HepG2 (cell line): ENCODE measurements at regions not wholly inside any gene's neighbourhood (a gene's known extent, or its start where the extent isn't known, plus 50 kb on each side); places are given as distances from the start of the nearest gene placed in this dataset.

Experiments
- ATRX ChIP-seq: sonication (generic); formaldehyde crosslinking; IDR thresholded peaks from 2 replicates; pipeline ENCODE4 v1.4.0; 2020; ENCODE audit warnings: missing genetic modification reagents, borderline replicate concordance
- ESRRA ChIP-seq: sonication (generic); formaldehyde crosslinking; IDR thresholded peaks from 2 replicates; pipeline ENCODE4 v1.5.1; 2020; ENCODE audit warnings: mild to moderate bottlenecking, low read depth, missing genetic modification reagents
- HNF4A ChIP-seq: sonication (generic); formaldehyde crosslinking; IDR thresholded peaks from 2 replicates; pipeline ENCODE4 v1.4.0; 2020; ENCODE audit warnings: missing genetic modification reagents
- KLF12 ChIP-seq: sonication (generic); formaldehyde crosslinking; IDR thresholded peaks from 2 replicates; pipeline ENCODE4 v1.4.0; 2020; ENCODE audit warnings: missing genetic modification reagents, borderline replicate concordance
- SRF ChIP-seq: IDR thresholded peaks from 2 replicates; pipeline ENCODE4 v1.6.1; 2011; ENCODE audit warnings: mild to moderate bottlenecking, low read depth, low read length, moderate library complexity
- TGIF2 ChIP-seq: IDR thresholded peaks from 2 replicates; pipeline ENCODE4 v1.6.1; 2016; ENCODE audit warnings: control low read depth, missing compliant biosample characterization
- ZNF160 ChIP-seq: sonication (generic); formaldehyde crosslinking; IDR thresholded peaks from 2 replicates; pipeline ENCODE4 v1.8.0; 2022; ENCODE audit warnings: mild to moderate bottlenecking, inconsistent platforms, missing genetic modification reagents
- ZNF343 ChIP-seq: sonication (generic); formaldehyde crosslinking; IDR thresholded peaks from 2 replicates; pipeline ENCODE4 v1.4.0; 2020; ENCODE audit warnings: mild to moderate bottlenecking, missing genetic modification reagents
- TF ChIP-seq, protein P1 (sequence below): sonication (generic); formaldehyde crosslinking; IDR thresholded peaks from 2 replicates; pipeline ENCODE4 v1.4.0; 2020; ENCODE audit warnings: mild to moderate bottlenecking, missing genetic modification reagents
- TF ChIP-seq, protein P2 (sequence below): sonication (generic); formaldehyde crosslinking; IDR thresholded peaks from 2 replicates; pipeline ENCODE4 v1.9.0; 2022; ENCODE audit warnings: low read depth, missing genetic modification reagents
- TF ChIP-seq, protein P3 (sequence below): sonication (generic); formaldehyde crosslinking; IDR thresholded peaks from 2 replicates; pipeline ENCODE4 v1.8.1; 2023; ENCODE audit warnings: mild to moderate bottlenecking, moderate library complexity, missing genetic modification reagents
- TF ChIP-seq, protein P4 (sequence below): sonication (generic); formaldehyde crosslinking; IDR thresholded peaks from 2 replicates; pipeline ENCODE4 v1.5.0; 2020; ENCODE audit warnings: missing genetic modification reagents
- TF ChIP-seq, protein P5 (sequence below): sonication (generic); formaldehyde crosslinking; IDR thresholded peaks from 2 replicates; pipeline ENCODE4 v1.5.0; 2020; ENCODE audit warnings: missing genetic modification reagents, mild to moderate bottlenecking, borderline replicate concordance

DNA sequence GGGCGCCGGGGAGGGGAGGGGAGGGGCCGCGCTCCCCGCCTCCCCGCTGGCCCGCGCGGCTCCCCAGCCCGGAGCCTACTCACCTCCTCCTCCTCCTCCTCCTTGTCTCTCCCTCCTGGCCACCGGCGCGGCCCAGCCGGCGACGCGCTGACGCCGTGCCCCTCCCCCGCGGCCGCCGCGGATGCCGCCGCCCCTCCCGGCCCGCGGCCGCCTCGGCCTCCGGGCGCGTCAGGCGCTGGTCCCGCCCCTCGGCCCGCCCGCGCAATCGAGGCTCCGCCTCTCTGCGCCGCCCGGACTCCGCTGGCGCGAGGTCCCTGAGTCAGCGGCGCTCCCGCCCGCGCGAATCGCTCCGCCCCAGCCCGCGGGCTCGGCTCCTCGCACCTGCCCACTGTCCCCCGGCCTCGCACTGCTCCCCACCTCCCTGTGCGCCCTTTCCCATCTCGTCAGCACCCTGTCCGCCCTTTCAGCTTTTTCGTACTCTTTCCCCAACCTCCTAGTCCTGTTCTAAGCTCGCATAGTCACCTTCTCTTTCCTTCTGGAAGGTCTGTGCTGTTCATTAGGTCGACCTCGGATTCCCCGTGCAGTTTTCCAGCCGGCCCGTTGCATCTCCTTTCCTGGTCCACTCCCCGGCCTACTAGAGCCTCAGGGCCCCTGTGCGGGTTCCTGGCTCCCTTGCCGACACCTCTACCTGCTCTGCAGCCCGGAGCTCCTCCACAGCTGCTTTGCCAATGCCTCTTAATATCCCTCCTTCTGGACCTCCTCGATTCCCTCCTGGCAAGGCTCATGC is 187.4 kb downstream of the ZEB2 start (continued):
- TF ChIP-seq, protein P1, sequence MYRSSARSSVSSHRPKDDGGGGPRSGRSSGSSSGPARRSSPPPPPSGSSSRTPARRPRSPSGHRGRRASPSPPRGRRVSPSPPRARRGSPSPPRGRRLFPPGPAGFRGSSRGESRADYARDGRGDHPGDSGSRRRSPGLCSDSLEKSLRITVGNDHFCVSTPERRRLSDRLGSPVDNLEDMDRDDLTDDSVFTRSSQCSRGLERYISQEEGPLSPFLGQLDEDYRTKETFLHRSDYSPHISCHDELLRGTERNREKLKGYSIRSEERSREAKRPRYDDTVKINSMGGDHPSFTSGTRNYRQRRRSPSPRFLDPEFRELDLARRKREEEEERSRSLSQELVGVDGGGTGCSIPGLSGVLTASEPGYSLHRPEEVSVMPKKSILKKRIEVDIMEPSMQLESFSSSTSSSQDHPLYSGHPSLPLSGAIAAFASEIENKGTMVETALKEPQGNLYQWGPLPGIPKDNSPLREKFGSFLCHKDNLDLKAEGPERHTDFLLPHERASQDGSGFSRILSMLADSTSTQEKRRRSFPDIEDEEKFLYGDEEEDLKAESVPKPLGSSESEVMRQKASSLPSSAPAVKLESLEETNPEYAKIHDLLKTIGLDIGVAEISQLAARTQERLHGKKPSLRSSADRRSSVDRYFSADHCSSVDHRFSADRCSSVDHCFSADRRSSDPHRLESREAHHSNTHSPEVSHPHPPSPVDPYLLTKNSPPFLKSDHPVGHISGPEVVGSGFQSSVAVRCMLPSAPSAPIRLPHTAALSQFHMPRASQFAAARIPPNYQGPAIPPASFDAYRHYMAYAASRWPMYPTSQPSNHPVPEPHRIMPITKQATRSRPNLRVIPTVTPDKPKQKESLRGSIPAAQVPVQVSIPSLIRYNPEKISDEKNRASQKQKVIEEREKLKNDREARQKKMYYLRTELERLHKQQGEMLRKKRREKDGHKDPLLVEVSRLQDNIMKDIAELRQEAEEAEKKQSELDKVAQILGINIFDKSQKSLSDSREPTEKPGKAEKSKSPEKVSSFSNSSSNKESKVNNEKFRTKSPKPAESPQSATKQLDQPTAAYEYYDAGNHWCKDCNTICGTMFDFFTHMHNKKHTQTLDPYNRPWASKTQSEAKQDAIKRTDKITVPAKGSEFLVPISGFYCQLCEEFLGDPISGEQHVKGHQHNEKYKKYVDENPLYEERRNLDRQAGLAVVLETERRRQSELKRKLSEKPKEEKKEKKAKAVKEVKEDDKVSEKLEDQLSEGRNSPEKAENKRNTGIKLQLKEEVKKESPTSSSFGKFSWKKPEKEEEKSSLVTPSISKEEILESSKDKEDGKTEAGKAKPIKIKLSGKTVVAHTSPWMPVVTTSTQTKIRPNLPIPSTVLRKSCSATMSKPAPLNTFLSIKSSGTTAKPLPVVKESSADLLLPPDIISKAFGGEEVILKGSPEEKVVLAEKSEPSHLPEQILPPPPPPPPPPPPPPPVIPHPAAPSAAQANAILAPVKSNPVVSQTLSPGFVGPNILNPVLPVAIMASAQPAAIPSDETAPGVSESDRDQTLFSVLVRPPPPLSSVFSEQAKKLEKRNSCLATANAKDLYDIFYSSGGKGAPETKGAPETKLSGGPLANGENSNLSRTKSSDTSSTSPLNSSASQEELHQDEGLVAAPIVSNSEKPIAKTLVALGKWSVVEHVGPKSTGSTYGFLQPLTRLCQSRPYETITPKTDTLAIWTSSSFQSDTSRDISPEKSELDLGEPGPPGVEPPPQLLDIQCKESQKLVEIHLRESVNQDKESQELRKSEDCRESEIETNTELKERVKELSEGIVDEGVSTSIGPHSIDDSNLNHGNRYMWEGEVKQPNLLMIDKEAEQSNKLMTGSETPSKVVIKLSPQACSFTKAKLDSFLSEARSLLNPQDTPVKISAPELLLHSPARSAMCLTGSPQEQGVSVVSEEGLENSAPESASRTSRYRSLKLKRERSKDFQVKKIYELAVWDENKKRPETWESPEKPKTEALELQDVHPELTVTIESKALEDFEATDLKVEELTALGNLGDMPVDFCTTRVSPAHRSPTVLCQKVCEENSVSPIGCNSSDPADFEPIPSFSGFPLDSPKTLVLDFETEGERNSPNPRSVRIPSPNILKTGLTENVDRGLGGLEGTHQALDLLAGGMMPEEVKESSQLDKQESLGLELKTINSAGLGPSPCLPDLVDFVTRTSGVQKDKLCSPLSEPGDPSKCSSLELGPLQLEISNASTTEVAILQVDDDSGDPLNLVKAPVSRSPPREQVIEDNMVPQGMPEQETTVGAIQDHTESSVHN (CRISPR knock-in tag), result peak; percentile 33; the same call in 1 of the 2 replicates
- TF ChIP-seq, protein P2, sequence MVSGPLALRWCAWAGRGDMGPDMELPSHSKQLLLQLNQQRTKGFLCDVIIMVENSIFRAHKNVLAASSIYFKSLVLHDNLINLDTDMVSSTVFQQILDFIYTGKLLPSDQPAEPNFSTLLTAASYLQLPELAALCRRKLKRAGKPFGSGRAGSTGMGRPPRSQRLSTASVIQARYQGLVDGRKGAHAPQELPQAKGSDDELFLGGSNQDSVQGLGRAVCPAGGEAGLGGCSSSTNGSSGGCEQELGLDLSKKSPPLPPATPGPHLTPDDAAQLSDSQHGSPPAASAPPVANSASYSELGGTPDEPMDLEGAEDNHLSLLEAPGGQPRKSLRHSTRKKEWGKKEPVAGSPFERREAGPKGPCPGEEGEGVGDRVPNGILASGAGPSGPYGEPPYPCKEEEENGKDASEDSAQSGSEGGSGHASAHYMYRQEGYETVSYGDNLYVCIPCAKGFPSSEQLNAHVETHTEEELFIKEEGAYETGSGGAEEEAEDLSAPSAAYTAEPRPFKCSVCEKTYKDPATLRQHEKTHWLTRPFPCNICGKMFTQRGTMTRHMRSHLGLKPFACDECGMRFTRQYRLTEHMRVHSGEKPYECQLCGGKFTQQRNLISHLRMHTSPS, result no peak
- no peak for TF ChIP-seq HNF4A (CRISPR knock-in tag)
- peak; percentile 52; the same call in 1 of the 2 replicates for TF ChIP-seq ZNF160
- no peak for TF ChIP-seq SRF
- no peak for TF ChIP-seq KLF12 (CRISPR knock-in tag)
- TF ChIP-seq, protein P3, sequence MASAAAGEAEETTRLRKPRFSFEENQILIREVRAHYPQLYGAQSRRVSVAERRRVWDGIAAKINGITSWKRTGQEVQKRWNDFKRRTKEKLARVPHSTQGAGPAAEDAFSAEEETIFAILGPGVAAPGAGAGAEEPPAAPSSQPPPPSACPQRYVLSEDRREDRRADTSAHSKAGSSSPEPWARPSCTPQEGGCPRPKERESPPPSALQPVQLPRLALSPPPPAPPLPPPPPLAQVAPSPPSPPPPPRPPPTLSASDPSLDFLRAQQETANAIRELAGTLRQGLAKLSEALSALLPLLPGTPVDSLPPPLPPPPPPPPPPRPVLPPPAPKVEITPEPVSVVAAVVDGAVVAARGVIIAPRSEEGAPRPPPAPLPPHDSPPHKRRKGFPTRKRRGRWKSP (CRISPR knock-in tag), result peak; percentile 95
- TF ChIP-seq ATRX, result no peak
- no peak for TF ChIP-seq TGIF2 (CRISPR knock-in tag)
- TF ChIP-seq, protein P4, sequence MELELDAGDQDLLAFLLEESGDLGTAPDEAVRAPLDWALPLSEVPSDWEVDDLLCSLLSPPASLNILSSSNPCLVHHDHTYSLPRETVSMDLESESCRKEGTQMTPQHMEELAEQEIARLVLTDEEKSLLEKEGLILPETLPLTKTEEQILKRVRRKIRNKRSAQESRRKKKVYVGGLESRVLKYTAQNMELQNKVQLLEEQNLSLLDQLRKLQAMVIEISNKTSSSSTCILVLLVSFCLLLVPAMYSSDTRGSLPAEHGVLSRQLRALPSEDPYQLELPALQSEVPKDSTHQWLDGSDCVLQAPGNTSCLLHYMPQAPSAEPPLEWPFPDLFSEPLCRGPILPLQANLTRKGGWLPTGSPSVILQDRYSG (CRISPR knock-in tag), result 0 out of 2 replicates have a peak, but pooled peaks have one; percentile 40
- TF ChIP-seq, protein P5, sequence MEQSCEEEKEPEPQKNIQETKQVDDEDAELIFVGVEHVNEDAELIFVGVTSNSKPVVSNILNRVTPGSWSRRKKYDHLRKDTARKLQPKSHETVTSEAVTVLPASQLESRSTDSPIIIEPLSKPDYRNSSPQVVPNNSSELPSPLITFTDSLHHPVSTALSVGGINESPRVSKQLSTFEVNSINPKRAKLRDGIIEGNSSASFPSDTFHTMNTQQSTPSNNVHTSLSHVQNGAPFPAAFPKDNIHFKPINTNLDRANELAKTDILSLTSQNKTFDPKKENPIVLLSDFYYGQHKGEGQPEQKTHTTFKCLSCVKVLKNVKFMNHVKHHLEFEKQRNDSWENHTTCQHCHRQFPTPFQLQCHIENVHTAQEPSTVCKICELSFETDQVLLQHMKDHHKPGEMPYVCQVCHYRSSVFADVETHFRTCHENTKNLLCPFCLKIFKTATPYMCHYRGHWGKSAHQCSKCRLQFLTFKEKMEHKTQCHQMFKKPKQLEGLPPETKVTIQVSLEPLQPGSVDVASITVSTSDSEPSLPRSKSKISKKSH (CRISPR knock-in tag), result peak; percentile 92
- TF ChIP-seq ESRRA (CRISPR knock-in tag), result peak; percentile 71
- no peak for TF ChIP-seq ZNF343 (CRISPR knock-in tag)
